ENCODE measurements at regions not wholly inside any gene's neighbourhood (a gene's known extent, or its start where the extent isn't known, plus 50 kb on each side); places are given as distances from the start of the nearest gene placed in this dataset.

DNA sequence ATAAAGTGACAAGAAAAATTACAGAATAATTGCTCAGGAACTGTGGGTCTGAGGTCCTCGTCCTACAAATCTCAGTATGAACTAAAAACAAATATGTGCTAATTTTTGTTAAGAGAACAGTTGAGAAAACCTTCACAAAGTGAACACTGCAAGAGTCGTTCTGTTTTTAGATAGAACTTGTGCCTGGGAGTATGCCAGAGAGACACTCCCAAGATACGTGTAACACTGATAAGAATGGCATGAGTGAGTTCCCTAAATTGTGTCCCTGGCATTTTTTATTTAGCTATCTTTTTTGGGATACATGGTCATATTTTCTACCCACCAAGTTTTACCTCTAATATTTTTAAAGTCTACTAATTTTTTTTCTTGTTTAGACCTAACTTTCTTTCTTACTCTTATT lies 860.0 kb upstream of the NR2F2 start:
- no peak for TF ChIP-seq CTCF (IDR thresholded peaks at IDR 0.05)

DNA sequence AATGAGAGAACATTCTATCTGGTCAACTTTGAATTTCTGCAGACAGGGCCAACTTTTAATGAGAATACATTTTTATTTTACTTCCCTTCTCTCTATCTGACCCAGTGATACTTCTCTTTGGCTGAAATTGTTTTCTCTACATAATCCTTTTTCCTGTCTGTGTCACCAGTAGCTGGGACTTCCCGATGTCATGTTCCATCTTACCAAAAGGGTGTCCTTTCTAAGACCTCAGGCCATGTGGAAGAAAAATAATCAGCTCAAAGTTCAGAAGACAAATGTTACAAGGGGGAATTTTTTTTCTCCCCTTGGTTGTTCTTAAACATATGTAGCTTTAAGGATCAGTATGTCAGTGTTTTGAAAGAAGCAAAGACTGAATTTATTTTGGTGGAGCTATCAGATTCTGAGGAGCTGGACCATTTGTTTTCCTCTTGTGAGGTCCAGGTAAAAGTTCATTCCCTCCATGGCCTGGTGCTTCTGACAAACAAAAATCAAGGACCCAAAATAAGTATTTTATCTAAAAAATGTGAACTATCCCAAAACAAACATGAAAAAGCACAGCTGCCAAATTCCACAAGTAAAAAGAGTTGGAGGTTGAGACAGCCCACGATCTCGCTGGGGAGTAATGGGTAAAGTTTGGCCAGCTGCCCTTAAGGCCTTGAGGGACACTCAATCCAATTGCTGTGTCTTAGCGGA lies 859.4 kb upstream of the NR2F2 start:
- no peak for TF ChIP-seq CTCF (IDR thresholded peaks at IDR 0.05)

DNA sequence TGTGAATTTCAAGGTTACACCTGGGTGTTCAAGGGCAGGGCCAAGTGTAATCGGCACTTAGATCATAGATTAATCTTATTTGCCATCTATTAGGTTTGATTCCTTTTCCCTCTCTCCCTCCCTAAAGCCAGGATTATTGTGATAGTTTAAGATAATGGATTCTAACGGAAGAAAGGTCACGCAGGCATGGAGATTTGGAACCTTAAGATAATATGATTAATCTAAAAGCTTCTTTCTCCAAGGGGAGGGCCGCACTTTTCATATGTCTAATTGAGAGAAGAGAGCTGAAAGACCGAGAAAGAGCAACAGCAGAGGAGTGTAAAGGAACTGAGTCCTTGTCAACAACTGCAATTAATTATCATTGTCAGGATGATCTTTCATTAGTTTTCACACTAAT lies 858.8 kb upstream of the NR2F2 start:
- no peak for TF ChIP-seq CTCF (IDR thresholded peaks at IDR 0.05)

- TF ChIP-seq CTCF (IDR thresholded peaks at IDR 0.05): no peak
These were observed 855.4 kb upstream of the NR2F2 start for GRCh38 chr15:95475067-95475466.

DNA sequence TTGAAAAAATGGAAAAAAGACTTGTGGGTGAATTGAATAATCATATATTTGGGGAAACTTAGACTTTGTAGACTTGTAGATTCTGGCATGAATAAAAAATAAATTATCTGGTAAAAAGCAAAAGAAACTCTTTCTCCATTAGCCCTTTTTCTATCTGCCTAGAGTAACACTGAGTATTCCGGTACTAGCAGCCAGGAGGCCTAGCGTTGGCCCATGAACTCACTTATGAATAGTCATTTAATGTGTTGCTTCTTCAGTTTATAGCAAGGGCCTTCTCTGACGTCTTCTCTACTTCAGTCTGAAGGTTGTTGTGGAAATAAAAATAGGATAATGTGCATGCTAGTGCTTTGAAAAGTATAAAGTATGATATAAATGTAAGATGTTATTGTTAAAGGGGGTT lies 851.2 kb upstream of the NR2F2 start:
- TF ChIP-seq CTCF (IDR thresholded peaks at IDR 0.05): no peak

DNA sequence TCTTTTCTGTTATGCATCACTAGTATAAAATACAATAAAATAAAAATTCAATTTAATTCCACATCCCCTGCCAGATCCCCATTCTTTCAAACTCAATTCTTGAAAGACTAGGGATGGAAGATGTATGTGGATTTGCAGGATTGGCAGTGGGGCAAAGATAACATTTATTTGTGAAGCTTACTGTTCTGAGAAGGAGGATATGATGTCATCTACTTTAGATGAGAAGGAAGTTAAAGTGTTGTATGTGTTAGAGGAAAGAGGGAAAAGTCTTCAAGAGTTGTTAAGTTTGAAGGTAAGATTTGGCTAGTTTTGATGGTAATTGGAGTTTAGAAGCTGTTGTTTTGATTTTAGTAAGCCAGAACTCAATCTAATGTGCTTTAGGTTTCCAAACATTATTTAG lies 845.1 kb upstream of the NR2F2 start:
- TF ChIP-seq CTCF (IDR thresholded peaks at IDR 0.05): no peak

DNA sequence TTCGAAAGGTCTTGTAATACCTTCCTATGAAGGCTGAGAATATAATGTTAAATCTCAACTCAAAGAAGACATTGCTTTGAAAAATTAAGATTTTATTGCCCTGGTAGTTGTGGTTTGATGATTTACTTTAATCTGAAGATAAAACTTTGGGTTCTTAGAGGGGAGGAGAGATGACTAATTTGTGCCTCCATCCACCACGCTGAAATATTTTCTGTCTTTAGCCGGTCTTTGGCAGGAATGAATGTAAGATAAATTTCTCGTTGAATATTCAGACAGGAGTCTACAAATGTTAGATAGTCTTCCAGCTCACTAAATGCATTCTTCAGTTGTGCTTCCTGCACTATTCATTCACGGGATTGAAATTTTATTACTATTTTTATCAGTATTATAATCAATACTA lies 844.3 kb upstream of the NR2F2 start:
- TF ChIP-seq CTCF (IDR thresholded peaks at IDR 0.05): no peak

GRCh38 chr15:95489103-95489502 lies 841.4 kb upstream of the NR2F2 start:
- TF ChIP-seq CTCF (IDR thresholded peaks at IDR 0.05): no peak
